Muscle of back (tissue), 3 donors: ENCODE measurements at regions not wholly inside any gene's neighbourhood (a gene's known extent, or its start where the extent isn't known, plus 50 kb on each side); places are given as distances from the start of the nearest gene placed in this dataset.

Source experiments
- DNase-seq, 3 donors: peaks; one replicate each; pipeline versions ENCODE4 v3.0.0 to v3.0.0-alpha.2; 2013

GRCh38 chr6:156004796-156005195 is 549.2 kb upstream of the NOX3 start:
- DNase-seq: no peak

GRCh38 chr6:155996151-155996550 is 540.5 kb upstream of the NOX3 start:
- DNase-seq: no peak

GRCh38 chr6:155995281-155995680 is 539.6 kb upstream of the NOX3 start:
- DNase-seq: no peak

GRCh38 chr6:155994086-155994485 is 538.4 kb upstream of the NOX3 start:
- DNase-seq: no peak

- DNase-seq: peak in 1 of 3 donors; percentile 48
Measured at GRCh38 chr6:155993240-155993639, 537.6 kb upstream of the NOX3 start.

- DNase-seq: peak; percentile 52 to 93 (median 78)
Measured at GRCh38 chr6:155985660-155986138, 530.1 kb upstream of the NOX3 start.

GRCh38 chr6:155980768-155981079 is 525.1 kb upstream of the NOX3 start:
- DNase-seq: peak in 1 of 3 donors; percentile 6

GRCh38 chr6:155980014-155980767 is 524.6 kb upstream of the NOX3 start:
- DNase-seq: peak in 2 of 3 donors; percentile 5 to 56

- no peak for DNase-seq
Measured at GRCh38 chr6:155975506-155975905, 519.9 kb upstream of the NOX3 start.

- no peak for DNase-seq
Measured at GRCh38 chr6:155974811-155975323, 519.2 kb upstream of the NOX3 start.

- no peak for DNase-seq
Measured at GRCh38 chr6:155974359-155974758, 518.7 kb upstream of the NOX3 start.

- DNase-seq: no peak
Measured at GRCh38 chr6:155970876-155971708, 515.5 kb upstream of the NOX3 start.

GRCh38 chr6:155970472-155970871 is 514.8 kb upstream of the NOX3 start:
- DNase-seq: no peak

GRCh38 chr6:155968921-155969320 is 513.3 kb upstream of the NOX3 start:
- DNase-seq: no peak

GRCh38 chr6:155967322-155967721 is 511.7 kb upstream of the NOX3 start:
- DNase-seq: no peak

- peak in 2 of 3 donors; percentile 2 to 17 for DNase-seq
Measured at GRCh38 chr6:155964544-155964943, 508.9 kb upstream of the NOX3 start.

GRCh38 chr6:155962276-155962675 is 506.6 kb upstream of the NOX3 start:
- no peak for DNase-seq

GRCh38 chr6:155959898-155960495 is 504.4 kb upstream of the NOX3 start:
- no peak for DNase-seq

- DNase-seq: no peak
Measured at GRCh38 chr6:155958550-155958949, 502.9 kb upstream of the NOX3 start.

- DNase-seq: no peak
Measured at GRCh38 chr6:155955038-155955437, 499.4 kb upstream of the NOX3 start.

GRCh38 chr6:155954149-155954548 is 498.5 kb upstream of the NOX3 start:
- DNase-seq: no peak

GRCh38 chr6:155949256-155949655 is 493.6 kb upstream of the NOX3 start:
- no peak for DNase-seq

- no peak for DNase-seq
Measured at GRCh38 chr6:155946860-155947259, 491.2 kb upstream of the NOX3 start.
